GM12878 (cell line): ENCODE measurements at regions not wholly inside any gene's neighbourhood (a gene's known extent, or its start where the extent isn't known, plus 50 kb on each side); places are given as distances from the start of the nearest gene placed in this dataset.

Experiments used
- MTA3 ChIP-seq: IDR thresholded peaks from 2 replicates; pipeline ENCODE4 v1.6.1; 2012; ENCODE audit warnings: low read length, inconsistent platforms, borderline replicate concordance
- POLR2A ChIP-seq: IDR thresholded peaks from 2 replicates; pipeline ENCODE4 v1.6.1; 2011; ENCODE audit warnings: low read depth, mild to moderate bottlenecking, low read length
- POLR2AphosphoS2 ChIP-seq: IDR thresholded peaks from 2 replicates; pipeline ENCODE4 v1.6.1; 2011; ENCODE audit warnings: low read depth, mild to moderate bottlenecking, low read length, improper control_type of control experiment, moderate library complexity
- POLR2AphosphoS5 ChIP-seq: IDR thresholded peaks from 2 replicates; pipeline ENCODE4 v1.6.1; 2011; ENCODE audit warnings: mild to moderate bottlenecking, low read length, inconsistent platforms
- SP1 ChIP-seq: IDR thresholded peaks from one replicate; pipeline ENCODE4 v1.6.1; 2011; ENCODE audit warnings: low read depth, low read length
- SUPT20H ChIP-seq: IDR thresholded peaks from 2 replicates; pipeline ENCODE4 v1.6.1; 2011; ENCODE audit warnings: low read depth, mild to moderate bottlenecking, low read length, moderate library complexity, borderline replicate concordance; ENCODE audit not compliant: control insufficient read depth
- ZNF217 ChIP-seq: fragments of 450-650 bp; IDR thresholded peaks from 2 replicates; pipeline ENCODE4 v1.6.1; 2017; ENCODE audit warnings: antibody characterized with exemption, mild to moderate bottlenecking
- ZNF24 ChIP-seq: fragments of 450-650 bp; IDR thresholded peaks from 2 replicates; pipeline ENCODE4 v1.6.1; 2017; ENCODE audit warnings: antibody characterized with exemption, mild to moderate bottlenecking
- ZNF622 ChIP-seq: fragments of 450-650 bp; IDR thresholded peaks from 2 replicates; pipeline ENCODE4 v1.6.1; 2017; ENCODE audit warnings: mild to moderate bottlenecking, inconsistent platforms
- TF ChIP-seq, protein P1 (sequence below), 3 experiments: IDR thresholded peaks in 2 of 3; conservative IDR thresholded peaks in 1 of 3; 2 replicates each; pipeline ENCODE4 v1.5.1; 2011; ENCODE audit warnings: low read depth in 3 of 3, low read length in 3 of 3, mild to moderate bottlenecking in 3 of 3, control low read depth in 2 of 3, moderate library complexity in 2 of 3, inconsistent platforms in 1 of 3, mixed read lengths in 1 of 3; ENCODE audit not compliant: control insufficient read depth in 2 of 3, insufficient read depth in 1 of 3; ENCODE audit errors: extremely low read depth in 1 of 3

DNA sequence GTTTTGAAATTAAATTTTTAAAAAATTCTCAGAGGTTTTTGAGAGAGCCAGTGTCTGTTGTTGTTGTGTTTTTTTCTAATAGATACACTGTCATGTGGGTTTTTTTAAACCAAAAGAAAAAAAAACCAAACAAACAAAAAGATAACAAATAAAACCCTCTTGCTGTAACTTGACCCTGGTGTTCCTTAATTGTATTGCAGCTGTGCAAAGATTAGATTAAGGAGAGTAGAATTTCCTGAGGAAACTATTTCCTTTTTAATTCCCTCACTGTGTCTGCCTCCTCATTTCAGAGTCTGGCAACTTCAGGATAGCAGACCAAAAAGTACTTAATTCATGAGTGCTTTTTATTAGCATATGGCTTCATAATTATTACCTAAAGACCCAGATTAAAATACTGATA, 281.9 kb downstream of the EPM2A start:
- TF ChIP-seq SP1 (no peak), ZNF24 (no peak), ZNF217 (no peak), POLR2A (no peak), POLR2AphosphoS2 (no peak), MTA3 (no peak), ZNF622 (no peak), POLR2AphosphoS5 (no peak), SUPT20H (no peak)
- TF ChIP-seq, protein P1, sequence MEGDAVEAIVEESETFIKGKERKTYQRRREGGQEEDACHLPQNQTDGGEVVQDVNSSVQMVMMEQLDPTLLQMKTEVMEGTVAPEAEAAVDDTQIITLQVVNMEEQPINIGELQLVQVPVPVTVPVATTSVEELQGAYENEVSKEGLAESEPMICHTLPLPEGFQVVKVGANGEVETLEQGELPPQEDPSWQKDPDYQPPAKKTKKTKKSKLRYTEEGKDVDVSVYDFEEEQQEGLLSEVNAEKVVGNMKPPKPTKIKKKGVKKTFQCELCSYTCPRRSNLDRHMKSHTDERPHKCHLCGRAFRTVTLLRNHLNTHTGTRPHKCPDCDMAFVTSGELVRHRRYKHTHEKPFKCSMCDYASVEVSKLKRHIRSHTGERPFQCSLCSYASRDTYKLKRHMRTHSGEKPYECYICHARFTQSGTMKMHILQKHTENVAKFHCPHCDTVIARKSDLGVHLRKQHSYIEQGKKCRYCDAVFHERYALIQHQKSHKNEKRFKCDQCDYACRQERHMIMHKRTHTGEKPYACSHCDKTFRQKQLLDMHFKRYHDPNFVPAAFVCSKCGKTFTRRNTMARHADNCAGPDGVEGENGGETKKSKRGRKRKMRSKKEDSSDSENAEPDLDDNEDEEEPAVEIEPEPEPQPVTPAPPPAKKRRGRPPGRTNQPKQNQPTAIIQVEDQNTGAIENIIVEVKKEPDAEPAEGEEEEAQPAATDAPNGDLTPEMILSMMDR (IDR thresholded peaks at IDR 0.05 in 2 of 3, conservative IDR thresholded peaks at IDR 0.05 in 1 of 3; ENCODE audit: control insufficient read depth in 2 of 3, extremely low read depth in 1 of 3, insufficient read depth in 1 of 3, low read depth in 3 of 3, low read length in 3 of 3) = no peak
